H1 (cell line): ENCODE measurements at regions not wholly inside any gene's neighbourhood (a gene's known extent, or its start where the extent isn't known, plus 50 kb on each side); places are given as distances from the start of the nearest gene placed in this dataset.

ENCODE experiments used
- CREB1 ChIP-seq: IDR thresholded peaks from 2 replicates; pipeline ENCODE4 v1.6.1; 2012; ENCODE audit warnings: inconsistent platforms
- CTCF ChIP-seq, 3 experiments: IDR thresholded peaks; 1 replicate in 2 of 3; 2 replicates in 1 of 3; pipeline versions ENCODE4 v1.5.1 to v1.6.1; 2011; ENCODE audit warnings: low read length in 3 of 3, mild to moderate bottlenecking in 3 of 3, inconsistent platforms in 2 of 3, low read depth in 1 of 3, moderate library complexity in 1 of 3; ENCODE audit not compliant: insufficient read depth in 1 of 3; ENCODE audit errors: control extremely low read depth in 1 of 3
- EP300 ChIP-seq, 2 experiments: IDR thresholded peaks; 1 replicate in 1 of 2; 2 replicates in 1 of 2; pipeline ENCODE4 v1.6.1; 2011 to 2012; ENCODE audit warnings: low read depth in 2 of 2, low read length in 2 of 2, mild to moderate bottlenecking in 2 of 2, borderline replicate concordance in 1 of 2, inconsistent platforms in 1 of 2, moderate library complexity in 1 of 2
- EZH2 ChIP-seq: fragments of 200-600 bp; sonication (generic); IDR thresholded peaks from 2 replicates; pipeline ENCODE4 v1.7.1; 2012; ENCODE audit warnings: low read depth, mild to moderate bottlenecking, moderate library complexity, low read length, inconsistent platforms; ENCODE audit not compliant: severe bottlenecking
- POLR2AphosphoS5 ChIP-seq: IDR thresholded peaks from 2 replicates; pipeline ENCODE4 v1.6.1; 2011; ENCODE audit warnings: low read depth, low read length
- TAF1 ChIP-seq: IDR thresholded peaks from 2 replicates; pipeline ENCODE4 v1.6.1; 2011; ENCODE audit warnings: mild to moderate bottlenecking, low read depth, low read length

- no peak for TF ChIP-seq EP300 (IDR thresholded peaks at IDR 0.05; ENCODE audit: borderline replicate concordance in 1 of 2, low read depth in 2 of 2, low read length in 2 of 2)
- TF ChIP-seq CTCF (IDR thresholded peaks at IDR 0.05; ENCODE audit: control extremely low read depth in 1 of 3, insufficient read depth in 1 of 3, low read depth in 1 of 3, low read length in 3 of 3) = no peak
- no peak for TF ChIP-seq EZH2
- no peak for TF ChIP-seq CREB1
- TF ChIP-seq TAF1 = no peak
- no peak for TF ChIP-seq POLR2AphosphoS5
Observed at GRCh38 chr18:64992654-64993053, 758.2 kb upstream of the CDH7 start.
